Endodermal cell (in vitro differentiated cells): ENCODE measurements at regions not wholly inside any gene's neighbourhood (a gene's known extent, or its start where the extent isn't known, plus 50 kb on each side); places are given as distances from the start of the nearest gene placed in this dataset.
"Not testable (repeated sequence)": the region's sequence is repeated elsewhere in the genome, so short reads cannot be mapped to it uniquely, and the experiment has no call there.

ENCODE experiments used
- DNase-seq: peaks from one replicate; pipeline ENCODE4 v3.0.0-alpha.2; 2017
- H3K27ac ChIP-seq: 2 replicates; pipeline ENCODE4 v1.5.1; 2013; ENCODE audit warnings: mild to moderate bottlenecking, low read depth, low read length, moderate library complexity
- H3K27me3 ChIP-seq: 2 replicates; pipeline ENCODE4 v1.6.1; 2013; ENCODE audit warnings: mild to moderate bottlenecking, low read length, moderate library complexity; ENCODE audit not compliant: insufficient read depth, control insufficient read depth, poor library complexity, severe bottlenecking
- H3K36me3 ChIP-seq: 2 replicates; pipeline ENCODE4 v1.7.0; 2013; ENCODE audit warnings: mild to moderate bottlenecking, low read length, moderate library complexity; ENCODE audit not compliant: control insufficient read depth, insufficient read depth
- H3K4me1 ChIP-seq: one replicate; pipeline ENCODE4 v1.7.0; 2013; ENCODE audit warnings: low read length; ENCODE audit not compliant: control insufficient read depth, insufficient read depth
- H3K4me3 ChIP-seq: 2 replicates; pipeline ENCODE4 v1.5.1; 2013; ENCODE audit warnings: mild to moderate bottlenecking, low read length, moderate library complexity
- H3K9ac ChIP-seq: 2 replicates; pipeline ENCODE4 v1.6.1; 2013; ENCODE audit warnings: mild to moderate bottlenecking, low read length, moderate library complexity; ENCODE audit not compliant: poor library complexity, severe bottlenecking; ENCODE audit errors: extremely low read depth
- H3K9me3 ChIP-seq: 2 replicates; pipeline ENCODE4 v1.6.1; 2013; ENCODE audit warnings: mild to moderate bottlenecking, low read length, moderate library complexity; ENCODE audit not compliant: control insufficient read depth
- H3K27ac Mint-ChIP-seq: 2 replicates; pipeline ENCODE4 v1.8.0; 2020; ENCODE audit warnings: mixed read lengths
- H3K27me3 Mint-ChIP-seq: 2 replicates; pipeline ENCODE4 v1.8.0; 2021; ENCODE audit warnings: mild to moderate bottlenecking, mixed read lengths; ENCODE audit not compliant: insufficient read depth
- H3K36me3 Mint-ChIP-seq: 2 replicates; pipeline ENCODE4 v1.8.0; 2020; ENCODE audit warnings: low read depth, mixed read lengths
- H3K4me1 Mint-ChIP-seq: 2 replicates; pipeline ENCODE4 v1.8.0; 2020; ENCODE audit warnings: mixed read lengths
- H3K4me3 Mint-ChIP-seq: 2 replicates; pipeline ENCODE4 v1.8.0; 2020; ENCODE audit warnings: mild to moderate bottlenecking, moderate library complexity, mixed read lengths
- H3K9me3 Mint-ChIP-seq: 2 replicates; pipeline ENCODE4 v1.8.0; 2020; ENCODE audit warnings: mild to moderate bottlenecking, mixed read lengths
- WGBS, 2 experiments: methylation state at CpG; one replicate each; pipeline versions ENCODE4 v1.1.5 to v1.1.7; 2013; ENCODE audit warnings: missing lambda C conversion rate in 2 of 2, mixed read lengths in 1 of 2; ENCODE audit not compliant: insufficient coverage in 1 of 2, insufficient read length in 1 of 2; 5-methylcytosine and 5-hydroxymethylcytosine counted together
- TF ChIP-seq, protein P1 (sequence below): fragments of 200-600 bp; sonication (generic); conservative IDR thresholded peaks from 2 replicates; pipeline ENCODE4 v1.5.0; 2021; ENCODE audit warnings: antibody characterized with exemption, mild to moderate bottlenecking

DNA sequence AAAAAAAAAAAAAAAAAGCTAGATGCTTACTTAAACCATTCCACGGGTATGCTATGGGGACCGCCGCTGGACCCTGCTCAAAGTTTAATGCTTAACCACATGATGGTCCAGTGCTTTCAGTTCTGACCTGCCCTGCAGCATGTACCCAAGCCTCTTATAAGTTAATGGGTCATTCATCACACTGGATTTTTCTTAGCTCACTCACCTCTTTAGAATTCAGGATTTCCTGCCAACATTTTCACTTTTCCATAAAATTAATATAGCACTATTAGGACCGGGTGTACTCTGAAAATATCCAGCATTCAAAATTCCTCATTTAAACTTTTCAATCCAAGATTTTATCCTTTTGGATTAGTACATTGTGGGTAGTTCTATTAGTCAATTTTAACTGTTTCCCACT, 140.8 kb downstream of the ALDH8A1 start:
- TF ChIP-seq, protein P1, sequence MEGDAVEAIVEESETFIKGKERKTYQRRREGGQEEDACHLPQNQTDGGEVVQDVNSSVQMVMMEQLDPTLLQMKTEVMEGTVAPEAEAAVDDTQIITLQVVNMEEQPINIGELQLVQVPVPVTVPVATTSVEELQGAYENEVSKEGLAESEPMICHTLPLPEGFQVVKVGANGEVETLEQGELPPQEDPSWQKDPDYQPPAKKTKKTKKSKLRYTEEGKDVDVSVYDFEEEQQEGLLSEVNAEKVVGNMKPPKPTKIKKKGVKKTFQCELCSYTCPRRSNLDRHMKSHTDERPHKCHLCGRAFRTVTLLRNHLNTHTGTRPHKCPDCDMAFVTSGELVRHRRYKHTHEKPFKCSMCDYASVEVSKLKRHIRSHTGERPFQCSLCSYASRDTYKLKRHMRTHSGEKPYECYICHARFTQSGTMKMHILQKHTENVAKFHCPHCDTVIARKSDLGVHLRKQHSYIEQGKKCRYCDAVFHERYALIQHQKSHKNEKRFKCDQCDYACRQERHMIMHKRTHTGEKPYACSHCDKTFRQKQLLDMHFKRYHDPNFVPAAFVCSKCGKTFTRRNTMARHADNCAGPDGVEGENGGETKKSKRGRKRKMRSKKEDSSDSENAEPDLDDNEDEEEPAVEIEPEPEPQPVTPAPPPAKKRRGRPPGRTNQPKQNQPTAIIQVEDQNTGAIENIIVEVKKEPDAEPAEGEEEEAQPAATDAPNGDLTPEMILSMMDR = no peak
- H3K4me1 ChIP-seq = no peaks in the 10 kb centered on the region
- H3K36me3 ChIP-seq = no peaks in the 10 kb centered on the region
- DNase-seq = no peak
- Mint-ChIP-seq H3K4me3 (no peak overlapping the region), H3K9me3 (no peaks in the 10 kb centered on the region), H3K4me1 (no peaks in the 10 kb centered on the region), H3K36me3 (no peaks in the 10 kb centered on the region), H3K27me3 (no peaks in the 10 kb centered on the region), H3K27ac (no peak overlapping the region)
- H3K9ac ChIP-seq = no peak overlapping the region
- no peaks in the 10 kb centered on the region for H3K9me3 ChIP-seq
- no peaks in the 10 kb centered on the region for H3K27me3 ChIP-seq
- WGBS, 2 experiments = 90 to 98% methylated on average over 3 to 4 of the region's 4 CpGs
- no peak overlapping the region for H3K27ac ChIP-seq
- H3K4me3 ChIP-seq = no peak overlapping the region

DNA sequence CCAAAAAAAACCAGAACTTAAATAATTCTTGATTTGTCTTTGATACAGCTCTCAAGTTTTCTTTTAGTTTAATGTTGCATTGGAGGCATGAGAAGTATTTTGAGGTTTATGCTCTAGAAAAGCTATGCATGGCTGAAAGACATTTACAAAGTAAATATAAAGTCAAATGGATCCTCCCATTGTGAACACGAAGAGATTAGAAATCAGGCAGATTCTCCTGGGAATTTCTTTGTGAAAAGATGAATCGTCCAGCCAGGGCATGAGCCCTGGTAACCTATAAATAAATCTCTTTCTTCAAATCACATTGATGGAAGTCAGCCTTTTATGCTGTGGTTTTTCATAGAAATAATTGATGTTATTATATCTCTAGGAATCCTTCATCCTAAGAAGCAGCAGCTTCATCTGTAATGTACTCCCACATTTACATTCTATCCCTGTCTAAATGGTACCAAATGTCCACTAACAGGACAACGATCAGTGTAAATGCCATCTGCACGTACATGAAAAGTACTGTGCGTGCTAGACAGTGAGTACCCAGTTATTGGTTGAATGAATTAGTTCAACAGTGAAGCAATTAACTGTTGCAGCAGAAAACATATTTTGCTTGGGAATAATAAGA, 143.6 kb downstream of the ALDH8A1 start:
- no peaks in the 10 kb centered on the region for H3K9me3 ChIP-seq
- H3K4me1 ChIP-seq = no peaks in the 10 kb centered on the region
- Mint-ChIP-seq H3K4me3 (no peak overlapping the region), H3K9me3 (no peaks in the 10 kb centered on the region), H3K27ac (no peak overlapping the region), H3K4me1 (no peaks in the 10 kb centered on the region), H3K36me3 (no peaks in the 10 kb centered on the region), H3K27me3 (no peaks in the 10 kb centered on the region)
- 90 to 91% methylated on average over 2 to 5 of the region's 5 CpGs for WGBS, 2 experiments
- no peaks in the 10 kb centered on the region for H3K27me3 ChIP-seq
- TF ChIP-seq, protein P1 = no peak
- DNase-seq = no peak
- H3K4me3 ChIP-seq = no peak overlapping the region
- no peak overlapping the region for H3K27ac ChIP-seq
- H3K9ac ChIP-seq = no peak overlapping the region
- H3K36me3 ChIP-seq = no peaks in the 10 kb centered on the region

DNA sequence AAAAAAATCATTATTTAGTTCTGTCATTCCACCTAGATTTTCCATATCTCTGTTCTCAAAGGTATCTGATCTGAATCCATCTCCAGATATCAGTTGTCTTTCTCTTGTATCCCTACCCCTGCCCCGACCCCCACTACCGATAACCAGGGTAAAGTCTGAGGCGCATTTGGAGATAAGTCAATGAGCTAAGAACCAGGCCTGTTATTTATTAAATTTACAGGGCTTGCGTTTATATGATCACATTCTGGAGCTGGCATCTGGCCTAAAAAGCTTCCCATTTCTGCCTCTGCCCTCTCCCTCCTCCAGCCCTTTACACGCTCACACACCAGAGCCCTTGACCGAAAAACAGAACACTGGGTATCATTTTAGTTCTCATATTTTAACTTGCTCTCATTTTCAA, 144.7 kb downstream of the ALDH8A1 start:
- Mint-ChIP-seq H3K4me1 (no peaks in the 10 kb centered on the region), H3K27ac (no peak overlapping the region), H3K4me3 (no peak overlapping the region), H3K9me3 (no peaks in the 10 kb centered on the region), H3K27me3 (no peaks in the 10 kb centered on the region), H3K36me3 (no peaks in the 10 kb centered on the region)
- WGBS, 2 experiments = 94 to 97% methylated on average over 3 to 6 of the region's 6 CpGs
- Histone ChIP-seq H3K4me3 (no peak overlapping the region), H3K27ac (no peak overlapping the region), H3K36me3 (no peaks in the 10 kb centered on the region), H3K4me1 (no peaks in the 10 kb centered on the region), H3K9ac (no peak overlapping the region), H3K27me3 (no peaks in the 10 kb centered on the region), H3K9me3 (no peaks in the 10 kb centered on the region)
- no peak for DNase-seq
- TF ChIP-seq, protein P1 = no peak

DNA sequence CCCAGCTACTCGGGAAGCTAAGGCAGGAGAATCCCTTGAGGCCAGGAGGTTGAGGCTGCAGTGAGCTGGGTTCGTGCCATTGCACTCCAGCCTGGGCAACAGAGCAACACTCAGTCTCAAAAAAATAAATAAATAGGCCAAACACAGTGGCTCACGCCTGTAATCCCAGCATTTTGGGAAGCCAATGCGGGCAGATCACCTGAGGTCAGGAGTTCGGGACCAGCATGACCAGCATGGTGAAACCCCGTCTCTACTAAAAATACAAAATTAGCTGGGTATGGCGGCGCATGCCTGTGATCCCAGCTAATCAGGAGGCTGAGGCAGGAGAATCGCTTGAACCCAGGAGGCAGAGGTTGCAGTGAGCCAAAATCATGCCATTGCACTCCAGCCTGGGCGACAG, 145.6 kb downstream of the ALDH8A1 start:
- not testable (repeated sequence) for H3K9me3 Mint-ChIP-seq, DNase-seq, H3K9ac ChIP-seq, H3K4me1 Mint-ChIP-seq, H3K27ac Mint-ChIP-seq, H3K9me3 ChIP-seq, H3K4me1 ChIP-seq, H3K4me3 ChIP-seq, H3K36me3 ChIP-seq, H3K27me3 ChIP-seq, H3K36me3 Mint-ChIP-seq, H3K4me3 Mint-ChIP-seq, H3K27me3 Mint-ChIP-seq, H3K27ac ChIP-seq
- WGBS, 2 experiments = 93% methylated on average over 9 to 10 of the region's 10 CpGs
